GM10266 (cell line): ENCODE measurements at regions not wholly inside any gene's neighbourhood (a gene's known extent, or its start where the extent isn't known, plus 50 kb on each side); places are given as distances from the start of the nearest gene placed in this dataset.

Experiments used
- DNase-seq: peaks from one replicate; pipeline ENCODE4 v3.0.0; 2012; ENCODE audit errors: extremely low spot score
- CTCF ChIP-seq: IDR thresholded peaks from 2 replicates; pipeline ENCODE4 v1.5.1; 2012; ENCODE audit warnings: mild to moderate bottlenecking, low read depth; ENCODE audit not compliant: control insufficient read depth, insufficient read depth; ENCODE audit errors: missing control alignments

GRCh38 chr22:48827268-48827846 is 1000.3 kb downstream of the BRD1 start:
- no peak for TF ChIP-seq CTCF
- no peak for DNase-seq

- no peak for TF ChIP-seq CTCF
- no peak for DNase-seq
Measured at GRCh38 chr22:48826546-48826945, 1001.1 kb downstream of the BRD1 start.

GRCh38 chr22:48825802-48826520 is 1001.7 kb downstream of the BRD1 start:
- DNase-seq: no peak
- TF ChIP-seq CTCF: no peak

GRCh38 chr22:48824712-48825651 is 1002.7 kb downstream of the BRD1 start:
- no peak for TF ChIP-seq CTCF
- no peak for DNase-seq

- no peak for DNase-seq
- no peak for TF ChIP-seq CTCF
Measured at GRCh38 chr22:48823941-48824340, 1003.7 kb downstream of the BRD1 start.

- DNase-seq: no peak
- no peak for TF ChIP-seq CTCF
Measured at GRCh38 chr22:48822278-48823233, 1005.1 kb downstream of the BRD1 start.
